Glutamatergic neuron (in vitro differentiated cells): ENCODE measurements at regions not wholly inside any gene's neighbourhood (a gene's known extent, or its start where the extent isn't known, plus 50 kb on each side); places are given as distances from the start of the nearest gene placed in this dataset.

ENCODE experiments used
- DNase-seq: peaks from one replicate; pipeline ENCODE4 v3.0.0; 2022
- H3K27ac Mint-ChIP-seq: one replicate; pipeline ENCODE4 v1.8.0; 2020; ENCODE audit warnings: mild to moderate bottlenecking, mixed read lengths, inconsistent platforms; ENCODE audit not compliant: unreplicated experiment
- H3K27me3 Mint-ChIP-seq: one replicate; pipeline ENCODE4 v1.8.0; 2020; ENCODE audit warnings: mild to moderate bottlenecking, moderate library complexity, mixed read lengths, inconsistent platforms; ENCODE audit not compliant: unreplicated experiment
- H3K36me3 Mint-ChIP-seq: one replicate; pipeline ENCODE4 v1.8.0; 2020; ENCODE audit warnings: mild to moderate bottlenecking, mixed read lengths, inconsistent platforms; ENCODE audit not compliant: unreplicated experiment
- H3K4me1 Mint-ChIP-seq: one replicate; pipeline ENCODE4 v1.8.0; 2020; ENCODE audit warnings: mild to moderate bottlenecking, low read depth, mixed read lengths, inconsistent platforms; ENCODE audit not compliant: unreplicated experiment
- H3K4me3 Mint-ChIP-seq: one replicate; pipeline ENCODE4 v1.8.0; 2020; ENCODE audit warnings: mild to moderate bottlenecking, mixed read lengths, inconsistent platforms; ENCODE audit not compliant: unreplicated experiment
- H3K9me3 Mint-ChIP-seq: one replicate; pipeline ENCODE4 v1.8.0; 2020; ENCODE audit warnings: mild to moderate bottlenecking, moderate library complexity, mixed read lengths, inconsistent platforms; ENCODE audit not compliant: unreplicated experiment
- TF ChIP-seq, protein P1 (sequence below): fragments of 200-600 bp; sonication (generic); IDR thresholded peaks from one replicate; pipeline ENCODE4 v1.5.0; 2021; ENCODE audit not compliant: partially characterized antibody, unreplicated experiment

DNA sequence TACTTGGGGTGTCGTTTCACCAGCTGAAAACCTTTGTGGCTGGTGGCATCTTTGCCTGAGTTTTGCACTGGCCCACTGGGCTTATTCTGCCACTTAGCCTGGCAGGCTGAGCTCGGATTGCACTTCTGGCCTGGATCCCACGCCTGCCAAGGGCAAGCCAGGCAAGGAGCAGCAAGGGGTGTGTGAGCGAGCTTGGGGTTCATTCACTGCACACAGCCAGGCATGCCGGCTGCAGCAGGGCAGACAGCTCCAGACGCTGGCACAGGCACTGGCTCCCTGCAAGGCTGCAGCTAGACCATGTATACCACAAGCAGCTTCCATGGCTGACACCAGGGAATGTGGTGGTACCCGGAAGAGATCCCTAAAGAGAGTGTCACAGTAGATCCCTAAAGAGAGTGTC, 476.3 kb downstream of the EPHA5 start:
- Mint-ChIP-seq H3K27me3 (no peaks in the 10 kb centered on the region), H3K36me3 (no peaks in the 10 kb centered on the region), H3K27ac (no peak overlapping the region), H3K4me1 (no peaks in the 10 kb centered on the region), H3K9me3 (peaks cover 2% of the 10 kb centered on the region), H3K4me3 (no peak overlapping the region)
- TF ChIP-seq, protein P1, sequence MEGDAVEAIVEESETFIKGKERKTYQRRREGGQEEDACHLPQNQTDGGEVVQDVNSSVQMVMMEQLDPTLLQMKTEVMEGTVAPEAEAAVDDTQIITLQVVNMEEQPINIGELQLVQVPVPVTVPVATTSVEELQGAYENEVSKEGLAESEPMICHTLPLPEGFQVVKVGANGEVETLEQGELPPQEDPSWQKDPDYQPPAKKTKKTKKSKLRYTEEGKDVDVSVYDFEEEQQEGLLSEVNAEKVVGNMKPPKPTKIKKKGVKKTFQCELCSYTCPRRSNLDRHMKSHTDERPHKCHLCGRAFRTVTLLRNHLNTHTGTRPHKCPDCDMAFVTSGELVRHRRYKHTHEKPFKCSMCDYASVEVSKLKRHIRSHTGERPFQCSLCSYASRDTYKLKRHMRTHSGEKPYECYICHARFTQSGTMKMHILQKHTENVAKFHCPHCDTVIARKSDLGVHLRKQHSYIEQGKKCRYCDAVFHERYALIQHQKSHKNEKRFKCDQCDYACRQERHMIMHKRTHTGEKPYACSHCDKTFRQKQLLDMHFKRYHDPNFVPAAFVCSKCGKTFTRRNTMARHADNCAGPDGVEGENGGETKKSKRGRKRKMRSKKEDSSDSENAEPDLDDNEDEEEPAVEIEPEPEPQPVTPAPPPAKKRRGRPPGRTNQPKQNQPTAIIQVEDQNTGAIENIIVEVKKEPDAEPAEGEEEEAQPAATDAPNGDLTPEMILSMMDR, result no peak
- DNase-seq, result no peak

DNA sequence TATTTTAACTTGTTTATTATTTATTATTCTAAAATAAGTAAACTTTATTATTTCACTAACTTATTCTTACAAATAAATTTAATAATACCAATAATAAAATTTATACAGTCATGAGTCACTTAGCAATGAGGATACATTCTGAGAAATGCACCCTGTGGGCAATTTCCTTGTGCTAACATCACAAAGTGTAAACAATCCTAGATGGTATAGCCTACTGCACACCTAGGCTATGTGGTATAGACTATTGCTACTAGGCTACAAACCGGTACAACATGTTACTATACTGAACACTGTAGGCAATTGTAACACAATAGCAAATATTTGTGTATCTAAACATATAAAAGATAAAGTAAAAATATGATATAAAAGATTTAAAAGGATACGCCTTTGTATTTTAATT, 479.5 kb downstream of the EPHA5 start:
- H3K36me3 Mint-ChIP-seq, result no peaks in the 10 kb centered on the region
- H3K27me3 Mint-ChIP-seq, result no peaks in the 10 kb centered on the region
- no peak overlapping the region for H3K4me3 Mint-ChIP-seq
- peaks cover 2% of the 10 kb centered on the region for H3K9me3 Mint-ChIP-seq
- no peaks in the 10 kb centered on the region for H3K4me1 Mint-ChIP-seq
- no peak for DNase-seq
- TF ChIP-seq, protein P1, result no peak
- H3K27ac Mint-ChIP-seq, result no peak overlapping the region

- Mint-ChIP-seq H3K36me3 (no peaks in the 10 kb centered on the region), H3K9me3 (peaks cover 1% of the 10 kb centered on the region), H3K4me3 (no peak overlapping the region), H3K27ac (no peak overlapping the region), H3K4me1 (no peaks in the 10 kb centered on the region), H3K27me3 (peaks cover 1% of the 10 kb centered on the region)
- TF ChIP-seq, protein P1, result no peak
- no peak for DNase-seq
Observed at GRCh38 chr4:65175585-65175984, 494.7 kb downstream of the EPHA5 start.

DNA sequence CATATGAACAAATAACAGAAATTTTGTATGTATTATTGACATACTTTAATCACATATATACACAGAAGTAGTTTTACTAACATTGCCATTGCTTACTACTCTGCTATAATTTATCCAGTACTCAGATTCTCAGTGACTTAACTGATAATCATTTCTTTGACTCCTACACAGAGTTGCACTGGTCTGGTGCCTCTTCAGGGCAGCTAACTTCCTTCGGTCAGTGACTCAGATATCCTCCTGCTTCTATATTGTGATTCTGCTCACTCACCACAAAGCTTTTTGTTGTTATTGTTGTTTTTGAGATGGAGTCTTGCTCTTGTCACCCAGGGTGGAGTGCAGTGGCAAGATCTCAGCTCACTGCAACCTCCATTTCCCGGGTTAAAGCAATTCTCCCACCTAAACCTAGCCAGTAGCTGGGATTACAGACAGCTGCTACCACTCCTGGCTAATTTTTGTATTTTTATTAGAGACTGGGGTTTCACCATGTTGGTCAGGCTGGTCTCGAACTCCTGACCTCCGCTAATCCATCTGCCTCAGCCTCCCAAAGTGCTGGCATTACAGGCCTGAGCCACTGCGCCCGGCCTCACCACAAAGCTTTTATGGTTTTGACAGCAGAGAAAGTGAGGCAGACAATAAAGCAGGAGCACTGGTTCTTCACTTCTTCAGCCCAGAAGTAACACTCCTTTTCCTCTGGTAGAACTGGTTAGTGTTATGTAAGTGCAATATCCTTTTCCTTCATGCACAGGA, 499.3 kb downstream of the EPHA5 start:
- Mint-ChIP-seq H3K4me3 (no peak overlapping the region), H3K9me3 (no peaks in the 10 kb centered on the region), H3K4me1 (no peaks in the 10 kb centered on the region), H3K27ac (no peak overlapping the region), H3K36me3 (no peaks in the 10 kb centered on the region), H3K27me3 (no peaks in the 10 kb centered on the region)
- DNase-seq, result no peak
- TF ChIP-seq, protein P1, result no peak

DNA sequence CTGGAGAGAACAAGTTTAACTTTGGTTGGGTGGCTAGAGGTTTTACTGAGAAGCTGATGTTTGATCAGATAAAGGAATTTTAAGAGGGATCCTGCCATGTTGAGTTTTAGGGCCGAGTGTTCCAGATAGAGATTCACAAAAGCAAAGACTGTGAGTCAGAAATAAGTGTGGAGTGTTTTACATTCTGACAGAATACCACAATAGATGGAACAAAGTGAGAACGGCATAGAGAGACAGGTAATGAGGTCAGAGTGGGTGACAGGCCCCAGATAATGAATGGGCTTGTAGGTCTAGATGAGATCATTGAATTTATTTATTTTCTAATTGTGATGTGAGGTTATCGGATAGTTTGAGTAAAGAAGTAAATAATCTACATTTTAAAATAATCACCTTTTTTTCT, 502.6 kb downstream of the EPHA5 start:
- no peak for DNase-seq
- Mint-ChIP-seq H3K4me1 (no peaks in the 10 kb centered on the region), H3K27me3 (no peaks in the 10 kb centered on the region), H3K4me3 (no peak overlapping the region), H3K27ac (no peak overlapping the region), H3K9me3 (no peaks in the 10 kb centered on the region), H3K36me3 (no peaks in the 10 kb centered on the region)
- TF ChIP-seq, protein P1, result no peak
